Ectodermal cell (in vitro differentiated cells): ENCODE measurements at regions not wholly inside any gene's neighbourhood (a gene's known extent, or its start where the extent isn't known, plus 50 kb on each side); places are given as distances from the start of the nearest gene placed in this dataset.

Experiments used
- H3K27ac ChIP-seq: 2 replicates; pipeline ENCODE4 v1.7.0; 2013; ENCODE audit warnings: mild to moderate bottlenecking, low read depth, low read length; ENCODE audit not compliant: insufficient read depth, poor library complexity, severe bottlenecking
- H3K27me3 ChIP-seq: 2 replicates; pipeline ENCODE4 v1.7.0; 2013; ENCODE audit warnings: mild to moderate bottlenecking, low read length; ENCODE audit not compliant: insufficient read depth, control insufficient read depth, poor library complexity, severe bottlenecking
- H3K36me3 ChIP-seq: one replicate; pipeline ENCODE4 v1.7.0; 2013; ENCODE audit warnings: low read length; ENCODE audit not compliant: control insufficient read depth, insufficient read depth
- H3K4me1 ChIP-seq: one replicate; pipeline ENCODE4 v1.7.0; 2013; ENCODE audit warnings: low read length; ENCODE audit not compliant: control insufficient read depth, insufficient read depth
- H3K4me3 ChIP-seq: 2 replicates; pipeline ENCODE4 v1.7.0; 2013; ENCODE audit warnings: low read depth, low read length, control low read depth; ENCODE audit not compliant: insufficient read depth
- H3K9me3 ChIP-seq: 2 replicates; pipeline ENCODE4 v1.7.0; 2013; ENCODE audit warnings: mild to moderate bottlenecking, low read length, moderate library complexity; ENCODE audit not compliant: control insufficient read depth
- WGBS, 2 experiments: methylation state at CpG; one replicate each; pipeline ENCODE4 v1.1.7; 2013; ENCODE audit warnings: missing lambda C conversion rate in 2 of 2; 5-methylcytosine and 5-hydroxymethylcytosine counted together

- 76 to 78% methylated on average over 9 of the region's 9 CpGs for WGBS, 2 experiments
- no peak overlapping the region for H3K27ac ChIP-seq
- no peaks in the 10 kb centered on the region for H3K9me3 ChIP-seq
- no peaks in the 10 kb centered on the region for H3K27me3 ChIP-seq
- no peaks in the 10 kb centered on the region for H3K4me1 ChIP-seq
- H3K4me3 ChIP-seq = no peak overlapping the region
- no peaks in the 10 kb centered on the region for H3K36me3 ChIP-seq
Observed at GRCh38 chrX:9222299-9222698, 188.4 kb upstream of the FAM9B start.

GRCh38 chrX:9227276-9227675 is 193.3 kb upstream of the FAM9B start:
- 89 to 94% methylated on average over 3 to 6 of the region's 6 CpGs for WGBS, 2 experiments
- Histone ChIP-seq H3K36me3 (no peaks in the 10 kb centered on the region), H3K9me3 (no peaks in the 10 kb centered on the region), H3K27me3 (no peaks in the 10 kb centered on the region), H3K4me3 (no peak overlapping the region), H3K27ac (no peak overlapping the region), H3K4me1 (no peaks in the 10 kb centered on the region)

GRCh38 chrX:9231491-9231890 is 197.6 kb upstream of the FAM9B start:
- H3K4me1 ChIP-seq = no peaks in the 10 kb centered on the region
- no peak overlapping the region for H3K27ac ChIP-seq
- no peaks in the 10 kb centered on the region for H3K9me3 ChIP-seq
- no peaks in the 10 kb centered on the region for H3K27me3 ChIP-seq
- no peaks in the 10 kb centered on the region for H3K36me3 ChIP-seq
- H3K4me3 ChIP-seq = no peak overlapping the region
- 92 to 93% methylated on average over 5 of the region's 5 CpGs for WGBS, 2 experiments

DNA sequence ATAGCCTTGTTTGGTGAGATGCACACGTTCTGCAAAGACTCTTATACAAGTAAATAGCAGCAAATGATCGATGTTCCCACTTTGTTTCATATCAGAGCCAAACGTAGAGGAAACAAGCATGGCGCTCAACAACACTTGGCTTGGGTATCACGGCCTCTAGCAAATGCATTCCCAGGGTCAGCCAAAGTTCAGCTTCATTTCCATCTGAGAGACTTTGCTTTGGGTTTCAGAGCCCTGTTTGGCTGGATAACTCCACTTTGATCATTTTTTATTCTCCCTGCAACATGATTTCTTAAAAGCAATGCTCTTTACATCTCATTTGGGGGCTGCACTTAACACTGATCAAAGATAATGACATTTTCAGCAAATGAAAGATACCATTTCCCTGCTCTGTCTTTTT is 199.2 kb upstream of the FAM9B start:
- WGBS, 2 experiments = 89 to 91% methylated on average over 5 of the region's 5 CpGs

GRCh38 chrX:9234315-9234714 is 200.4 kb upstream of the FAM9B start:
- Histone ChIP-seq H3K36me3 (no peaks in the 10 kb centered on the region), H3K27ac (no peak overlapping the region), H3K4me3 (no peak overlapping the region), H3K9me3 (no peaks in the 10 kb centered on the region), H3K27me3 (no peaks in the 10 kb centered on the region), H3K4me1 (no peaks in the 10 kb centered on the region)
- 95% methylated on average over 3 of the region's 3 CpGs for WGBS, 2 experiments

More for the DNA sequence above, 199.2 kb upstream of the FAM9B start:
- no peaks in the 10 kb centered on the region for H3K4me1 ChIP-seq
- no peak overlapping the region for H3K27ac ChIP-seq
- no peaks in the 10 kb centered on the region for H3K27me3 ChIP-seq
- no peaks in the 10 kb centered on the region for H3K9me3 ChIP-seq
- H3K36me3 ChIP-seq = no peaks in the 10 kb centered on the region
- no peak overlapping the region for H3K4me3 ChIP-seq

GRCh38 chrX:9235722-9236121 is 201.8 kb upstream of the FAM9B start:
- Histone ChIP-seq H3K4me3 (no peak overlapping the region), H3K9me3 (no peaks in the 10 kb centered on the region), H3K27me3 (no peaks in the 10 kb centered on the region), H3K4me1 (no peaks in the 10 kb centered on the region), H3K36me3 (no peaks in the 10 kb centered on the region), H3K27ac (no peak overlapping the region)
- WGBS, 2 experiments = 89 to 96% methylated on average over 3 of the region's 3 CpGs

- H3K4me1 ChIP-seq = no peaks in the 10 kb centered on the region
- H3K9me3 ChIP-seq = no peaks in the 10 kb centered on the region
- 92 to 95% methylated on average over 4 of the region's 4 CpGs for WGBS, 2 experiments
- no peaks in the 10 kb centered on the region for H3K27me3 ChIP-seq
- H3K4me3 ChIP-seq = no peak overlapping the region
- no peaks in the 10 kb centered on the region for H3K36me3 ChIP-seq
- H3K27ac ChIP-seq = no peak overlapping the region
Observed at GRCh38 chrX:9240956-9241355, 207.0 kb upstream of the FAM9B start.

- Histone ChIP-seq H3K27me3 (no peaks in the 10 kb centered on the region), H3K4me3 (no peak overlapping the region), H3K9me3 (no peaks in the 10 kb centered on the region), H3K4me1 (no peaks in the 10 kb centered on the region), H3K27ac (no peak overlapping the region), H3K36me3 (no peaks in the 10 kb centered on the region)
- WGBS, 2 experiments = 86 to 88% methylated on average over 11 of the region's 11 CpGs
Observed at GRCh38 chrX:9241427-9241826, 207.5 kb upstream of the FAM9B start.

DNA sequence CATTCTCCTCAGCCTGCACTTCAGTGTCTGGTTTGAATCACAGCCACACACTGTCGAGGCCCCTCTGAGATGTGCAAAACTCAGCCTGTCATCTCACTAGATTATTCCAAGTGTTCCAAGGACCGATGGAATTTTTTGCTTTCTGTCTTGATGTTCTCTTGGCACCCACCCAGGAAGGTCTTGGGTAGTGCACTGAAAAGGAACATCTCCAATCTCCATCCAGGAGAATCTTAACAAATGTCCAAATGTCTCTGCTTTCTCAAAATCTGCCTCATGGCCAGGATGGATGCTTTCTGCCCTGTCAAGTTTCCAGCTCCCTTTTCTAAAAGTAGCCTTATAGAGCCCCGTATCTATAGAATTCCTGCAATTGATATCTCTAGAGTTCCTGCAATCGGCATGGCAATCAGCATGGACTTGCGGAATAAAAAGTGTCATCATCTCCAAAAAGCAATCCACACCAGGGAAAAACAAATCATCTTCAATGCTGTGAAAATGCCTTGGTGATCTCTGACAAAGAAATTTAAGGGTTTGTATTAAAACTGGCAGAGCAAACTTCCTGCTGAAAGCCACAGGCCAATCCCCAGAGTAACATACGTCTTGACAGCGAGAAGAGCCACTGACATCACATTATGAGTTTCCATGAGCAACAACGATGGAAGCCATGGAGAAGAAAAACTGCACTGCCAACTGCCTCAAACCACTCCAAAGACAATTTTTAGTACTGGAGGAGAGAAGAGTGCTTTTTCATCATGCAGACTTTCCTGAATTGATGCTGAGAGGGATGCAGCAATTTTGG is 215.3 kb upstream of the FAM9B start:
- no peaks in the 10 kb centered on the region for H3K36me3 ChIP-seq
- H3K27me3 ChIP-seq = no peaks in the 10 kb centered on the region
- no peak overlapping the region for H3K4me3 ChIP-seq
- no peaks in the 10 kb centered on the region for H3K4me1 ChIP-seq
- 93 to 95% methylated on average over 7 to 8 of the region's 8 CpGs for WGBS, 2 experiments
- no peaks in the 10 kb centered on the region for H3K9me3 ChIP-seq
- H3K27ac ChIP-seq = no peak overlapping the region

DNA sequence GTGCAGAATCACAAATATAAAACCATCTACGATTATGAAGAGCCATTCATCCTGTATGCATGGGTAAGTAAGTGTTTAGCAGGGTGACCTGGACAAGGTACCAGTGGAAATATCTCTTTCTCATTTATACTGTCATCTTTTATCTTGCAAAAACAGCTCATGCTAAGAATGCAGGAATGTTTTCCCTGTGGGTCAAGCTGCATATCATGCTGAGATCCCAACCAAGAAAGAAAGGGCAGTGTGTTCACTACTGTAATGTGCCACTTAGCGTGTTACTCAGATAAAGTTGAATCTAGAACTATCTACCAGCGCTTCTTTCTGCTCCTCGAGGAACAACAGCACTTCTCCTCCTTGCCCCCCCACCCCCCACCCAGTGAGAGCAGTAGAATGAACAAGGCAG is 212.7 kb upstream of the TBL1X start:
- WGBS, 2 experiments = 34 to 51% methylated on average over 3 of the region's 4 CpGs
- H3K27ac ChIP-seq = no peak overlapping the region
- no peaks in the 10 kb centered on the region for H3K36me3 ChIP-seq
- H3K9me3 ChIP-seq = no peaks in the 10 kb centered on the region
- H3K4me1 ChIP-seq = no peaks in the 10 kb centered on the region
- H3K4me3 ChIP-seq = no peak overlapping the region
- H3K27me3 ChIP-seq = no peaks in the 10 kb centered on the region
